HepG2 (cell line): ENCODE measurements at regions not wholly inside any gene's neighbourhood (a gene's known extent, or its start where the extent isn't known, plus 50 kb on each side); places are given as distances from the start of the nearest gene placed in this dataset.

Experiments used
- FOXA3 ChIP-seq: IDR thresholded peaks from 2 replicates; pipeline ENCODE4 v1.6.1; 2016; ENCODE audit warnings: missing genetic modification reagents, missing compliant biosample characterization
- FOXM1 ChIP-seq: sonication (generic); formaldehyde crosslinking; IDR thresholded peaks from 2 replicates; pipeline ENCODE4 v1.5.0; 2020; ENCODE audit warnings: missing genetic modification reagents
- HNRNPUL1 ChIP-seq: fragments of 200-400 bp; formaldehyde crosslinking; IDR thresholded peaks from 2 replicates; pipeline ENCODE4 v1.6.1; 2017; ENCODE audit warnings: low read depth, mild to moderate bottlenecking, low read length, moderate library complexity
- POLR2A ChIP-seq, 2 experiments: IDR thresholded peaks; 2 replicates each; pipeline ENCODE4 v1.6.1; 2011; ENCODE audit warnings: low read depth in 2 of 2, low read length in 2 of 2, mild to moderate bottlenecking in 1 of 2, moderate library complexity in 1 of 2; ENCODE audit not compliant: insufficient read depth in 1 of 2
- RAD21 ChIP-seq: fragments of 450-650 bp; formaldehyde crosslinking; IDR thresholded peaks from 2 replicates; pipeline ENCODE4 v1.5.0; 2020; ENCODE audit warnings: mild to moderate bottlenecking
- SMC3 ChIP-seq: IDR thresholded peaks from 2 replicates; pipeline ENCODE4 v1.6.1; 2011; ENCODE audit warnings: low read length, improper control_type of control experiment
- SUZ12 ChIP-seq: fragments of 150-350 bp; IDR thresholded peaks from 2 replicates; pipeline ENCODE4 v1.6.1; 2014; ENCODE audit warnings: low read depth, low read length
- TRIM24 ChIP-seq: sonication (generic); formaldehyde crosslinking; IDR thresholded peaks from 2 replicates; pipeline ENCODE4 v1.8.0; 2022; ENCODE audit warnings: mild to moderate bottlenecking, missing genetic modification reagents
- ZNF530 ChIP-seq: sonication (generic); formaldehyde crosslinking; IDR thresholded peaks from 2 replicates; pipeline ENCODE4 v1.5.0; 2020; ENCODE audit warnings: low read depth, mild to moderate bottlenecking, missing genetic modification reagents
- ZNF619 ChIP-seq: sonication (generic); formaldehyde crosslinking; IDR thresholded peaks from 2 replicates; pipeline ENCODE4 v1.4.0; 2020; ENCODE audit warnings: mild to moderate bottlenecking, missing genetic modification reagents
- ZNF768 ChIP-seq: sonication (generic); formaldehyde crosslinking; IDR thresholded peaks from 2 replicates; pipeline ENCODE4 v1.4.0; 2020; ENCODE audit warnings: missing genetic modification reagents
- ZNF790 ChIP-seq: sonication (generic); formaldehyde crosslinking; IDR thresholded peaks from 2 replicates; pipeline ENCODE4 v1.8.0; 2022; ENCODE audit warnings: missing genetic modification reagents, mild to moderate bottlenecking, borderline replicate concordance
- TF ChIP-seq, protein P1 (sequence below): sonication (generic); formaldehyde crosslinking; IDR thresholded peaks from 2 replicates; pipeline ENCODE4 v1.5.0; 2020; ENCODE audit warnings: mild to moderate bottlenecking, missing genetic modification reagents, moderate library complexity
- TF ChIP-seq, protein P2 (sequence below): sonication (generic); formaldehyde crosslinking; IDR thresholded peaks from 2 replicates; pipeline ENCODE4 v1.4.0; 2020; ENCODE audit warnings: low read depth, missing genetic modification reagents

DNA sequence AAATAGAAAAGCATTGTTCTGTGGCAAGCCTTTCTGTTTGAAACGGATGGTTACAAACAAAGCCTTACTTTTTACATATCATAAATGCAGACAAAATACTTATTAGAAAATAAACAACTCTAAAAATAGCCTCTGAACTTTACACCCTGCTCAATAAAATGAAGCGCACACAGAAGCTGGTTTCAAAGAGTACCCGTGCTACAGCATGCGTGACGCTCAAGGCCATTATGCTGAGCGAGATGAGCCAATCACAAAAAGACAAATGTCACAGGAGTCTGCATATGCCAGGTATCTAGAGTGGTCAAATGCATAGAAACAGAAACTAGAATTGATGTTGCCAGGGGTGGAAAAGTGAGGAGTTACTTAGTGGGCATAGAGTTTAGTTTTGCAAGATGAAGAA lies 326.5 kb upstream of the GATB start:
- no peak for TF ChIP-seq POLR2A (IDR thresholded peaks at IDR 0.05; ENCODE audit: insufficient read depth in 1 of 2, low read depth in 2 of 2, low read length in 2 of 2)
- TF ChIP-seq, protein P1, sequence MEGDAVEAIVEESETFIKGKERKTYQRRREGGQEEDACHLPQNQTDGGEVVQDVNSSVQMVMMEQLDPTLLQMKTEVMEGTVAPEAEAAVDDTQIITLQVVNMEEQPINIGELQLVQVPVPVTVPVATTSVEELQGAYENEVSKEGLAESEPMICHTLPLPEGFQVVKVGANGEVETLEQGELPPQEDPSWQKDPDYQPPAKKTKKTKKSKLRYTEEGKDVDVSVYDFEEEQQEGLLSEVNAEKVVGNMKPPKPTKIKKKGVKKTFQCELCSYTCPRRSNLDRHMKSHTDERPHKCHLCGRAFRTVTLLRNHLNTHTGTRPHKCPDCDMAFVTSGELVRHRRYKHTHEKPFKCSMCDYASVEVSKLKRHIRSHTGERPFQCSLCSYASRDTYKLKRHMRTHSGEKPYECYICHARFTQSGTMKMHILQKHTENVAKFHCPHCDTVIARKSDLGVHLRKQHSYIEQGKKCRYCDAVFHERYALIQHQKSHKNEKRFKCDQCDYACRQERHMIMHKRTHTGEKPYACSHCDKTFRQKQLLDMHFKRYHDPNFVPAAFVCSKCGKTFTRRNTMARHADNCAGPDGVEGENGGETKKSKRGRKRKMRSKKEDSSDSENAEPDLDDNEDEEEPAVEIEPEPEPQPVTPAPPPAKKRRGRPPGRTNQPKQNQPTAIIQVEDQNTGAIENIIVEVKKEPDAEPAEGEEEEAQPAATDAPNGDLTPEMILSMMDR (CRISPR knock-in tag) = no peak
- no peak for TF ChIP-seq ZNF790
- no peak for TF ChIP-seq TRIM24
- no peak for TF ChIP-seq RAD21 (CRISPR knock-in tag)
- TF ChIP-seq, protein P2, sequence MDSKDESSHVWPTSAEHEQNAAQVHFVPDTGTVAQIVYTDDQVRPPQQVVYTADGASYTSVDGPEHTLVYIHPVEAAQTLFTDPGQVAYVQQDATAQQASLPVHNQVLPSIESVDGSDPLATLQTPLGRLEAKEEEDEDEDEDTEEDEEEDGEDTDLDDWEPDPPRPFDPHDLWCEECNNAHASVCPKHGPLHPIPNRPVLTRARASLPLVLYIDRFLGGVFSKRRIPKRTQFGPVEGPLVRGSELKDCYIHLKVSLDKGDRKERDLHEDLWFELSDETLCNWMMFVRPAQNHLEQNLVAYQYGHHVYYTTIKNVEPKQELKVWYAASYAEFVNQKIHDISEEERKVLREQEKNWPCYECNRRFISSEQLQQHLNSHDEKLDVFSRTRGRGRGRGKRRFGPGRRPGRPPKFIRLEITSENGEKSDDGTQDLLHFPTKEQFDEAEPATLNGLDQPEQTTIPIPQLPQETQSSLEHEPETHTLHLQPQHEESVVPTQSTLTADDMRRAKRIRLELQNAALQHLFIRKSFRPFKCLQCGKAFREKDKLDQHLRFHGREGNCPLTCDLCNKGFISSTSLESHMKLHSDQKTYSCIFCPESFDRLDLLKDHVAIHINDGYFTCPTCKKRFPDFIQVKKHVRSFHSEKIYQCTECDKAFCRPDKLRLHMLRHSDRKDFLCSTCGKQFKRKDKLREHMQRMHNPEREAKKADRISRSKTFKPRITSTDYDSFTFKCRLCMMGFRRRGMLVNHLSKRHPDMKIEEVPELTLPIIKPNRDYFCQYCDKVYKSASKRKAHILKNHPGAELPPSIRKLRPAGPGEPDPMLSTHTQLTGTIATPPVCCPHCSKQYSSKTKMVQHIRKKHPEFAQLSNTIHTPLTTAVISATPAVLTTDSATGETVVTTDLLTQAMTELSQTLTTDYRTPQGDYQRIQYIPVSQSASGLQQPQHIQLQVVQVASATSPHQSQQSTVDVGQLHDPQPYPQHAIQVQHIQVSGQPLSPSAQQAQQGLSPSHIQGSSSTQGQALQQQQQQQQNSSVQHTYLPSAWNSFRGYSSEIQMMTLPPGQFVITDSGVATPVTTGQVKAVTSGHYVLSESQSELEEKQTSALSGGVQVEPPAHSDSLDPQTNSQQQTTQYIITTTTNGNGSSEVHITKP (CRISPR knock-in tag) = no peak
- no peak for TF ChIP-seq SUZ12
- TF ChIP-seq SMC3 = no peak
- TF ChIP-seq FOXM1 (CRISPR knock-in tag) = no peak
- no peak for TF ChIP-seq ZNF768
- no peak for TF ChIP-seq ZNF530 (CRISPR knock-in tag)
- no peak for TF ChIP-seq FOXA3 (CRISPR knock-in tag)
- TF ChIP-seq HNRNPUL1 = no peak
- TF ChIP-seq ZNF619 (CRISPR knock-in tag) = no peak
